ENCODE measurements at regions not wholly inside any gene's neighbourhood (a gene's known extent, or its start where the extent isn't known, plus 50 kb on each side); places are given as distances from the start of the nearest gene placed in this dataset.
"Not testable (repeated sequence)": the region's sequence is repeated elsewhere in the genome, so short reads cannot be mapped to it uniquely, and the experiment has no call there.

DNA sequence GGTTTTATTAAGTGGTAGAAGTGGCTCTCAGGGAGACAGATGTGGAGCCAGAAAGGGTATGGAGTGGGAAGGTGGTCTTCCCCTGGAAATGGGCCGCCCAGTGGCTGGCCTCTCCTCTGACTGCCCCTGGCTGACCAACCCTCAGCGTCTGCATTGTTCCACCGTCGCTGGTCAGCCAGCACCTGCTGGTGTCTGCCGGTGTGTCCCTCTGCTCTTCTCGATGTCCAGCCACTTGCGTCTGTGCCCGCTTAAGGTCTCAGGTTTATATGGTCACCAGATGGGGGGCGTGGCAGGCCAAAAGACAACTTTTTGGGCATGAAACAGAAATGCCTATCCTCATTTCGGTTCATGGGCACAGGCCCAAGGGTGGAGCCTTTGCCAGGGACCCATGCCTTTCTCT lies 1221.5 kb downstream of the JRKL start:
- no peak for DNase-seq

- DNase-seq: no peak
Observed at GRCh38 chr11:97614606-97615005, 1224.8 kb downstream of the JRKL start.

DNA sequence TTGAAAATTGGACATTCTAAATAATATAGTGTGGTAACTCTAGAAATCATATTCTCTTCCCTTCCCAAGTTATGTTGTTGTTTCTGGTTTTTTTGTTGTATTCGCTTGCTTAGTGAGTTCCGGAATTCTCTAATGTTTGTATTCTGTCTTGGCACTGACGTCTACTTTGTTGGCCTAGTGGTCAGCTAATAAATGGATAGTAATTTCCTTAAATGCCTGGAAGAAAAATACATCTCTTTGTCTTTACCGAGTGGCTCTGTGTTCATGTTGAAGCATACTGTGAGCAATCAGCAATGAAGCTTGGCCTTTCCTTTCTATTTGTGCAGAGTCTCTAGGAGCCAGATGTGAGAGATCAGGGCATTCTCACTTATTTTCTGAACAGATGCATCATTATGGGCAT lies 1225.7 kb downstream of the JRKL start:
- DNase-seq: peak; percentile 2

DNA sequence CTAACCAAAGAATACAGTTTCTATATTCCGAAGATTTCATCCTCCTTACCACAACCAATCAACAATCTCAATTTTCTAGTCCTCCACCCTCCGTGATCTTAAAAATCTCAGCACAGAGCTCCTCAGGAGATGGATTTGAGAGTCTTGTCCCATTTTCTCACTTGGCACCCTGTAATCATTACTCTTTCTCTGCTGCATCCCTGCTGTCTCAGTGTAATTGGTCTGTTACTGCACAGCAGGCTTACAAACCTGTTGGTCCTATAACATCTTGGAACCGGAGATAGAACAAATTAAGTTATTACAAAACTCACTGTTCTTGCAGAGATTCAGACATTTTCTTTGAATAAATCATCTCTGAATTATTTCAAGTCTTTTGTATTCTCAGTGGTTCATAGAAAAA lies 1227.2 kb downstream of the JRKL start:
- no peak for DNase-seq

- no peak for DNase-seq
Observed at GRCh38 chr11:97620007-97620406, 1230.2 kb downstream of the JRKL start.

- no peak for DNase-seq
Observed at GRCh38 chr11:97621282-97621681, 1231.5 kb downstream of the JRKL start.

DNA sequence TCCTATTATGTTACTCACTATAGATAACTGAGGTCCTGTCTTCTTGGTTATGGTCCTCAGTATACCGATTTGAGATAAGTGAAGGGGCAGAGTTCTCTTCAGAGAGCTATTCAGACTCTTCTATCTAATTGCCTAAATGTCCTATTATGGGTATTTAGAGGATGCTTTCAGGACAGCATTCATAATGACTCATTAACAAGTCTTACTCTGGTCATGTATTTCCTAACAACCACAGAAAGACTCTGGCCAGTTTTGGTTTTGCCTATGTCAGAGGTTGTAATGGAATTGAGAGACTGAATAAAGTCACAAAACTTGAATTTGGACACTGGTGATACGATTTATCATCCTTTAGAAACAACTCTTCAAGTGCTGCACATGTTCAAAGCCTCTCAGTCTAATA lies 1233.0 kb downstream of the JRKL start:
- no peak for DNase-seq

- DNase-seq: not testable (repeated sequence)
Observed at GRCh38 chr11:97636741-97637140, 1246.9 kb downstream of the JRKL start.

- no peak for DNase-seq
Observed at GRCh38 chr11:97637701-97638100, 1247.9 kb downstream of the JRKL start.

GRCh38 chr11:97638641-97639224 lies 1248.9 kb downstream of the JRKL start:
- DNase-seq: no peak

- no peak for DNase-seq
Observed at GRCh38 chr11:97641988-97642387, 1252.2 kb downstream of the JRKL start.

- no peak for DNase-seq
Observed at GRCh38 chr11:97645736-97646135, 1255.9 kb downstream of the JRKL start.

- DNase-seq: no peak
Observed at GRCh38 chr11:97656356-97656755, 1266.5 kb downstream of the JRKL start.

DNA sequence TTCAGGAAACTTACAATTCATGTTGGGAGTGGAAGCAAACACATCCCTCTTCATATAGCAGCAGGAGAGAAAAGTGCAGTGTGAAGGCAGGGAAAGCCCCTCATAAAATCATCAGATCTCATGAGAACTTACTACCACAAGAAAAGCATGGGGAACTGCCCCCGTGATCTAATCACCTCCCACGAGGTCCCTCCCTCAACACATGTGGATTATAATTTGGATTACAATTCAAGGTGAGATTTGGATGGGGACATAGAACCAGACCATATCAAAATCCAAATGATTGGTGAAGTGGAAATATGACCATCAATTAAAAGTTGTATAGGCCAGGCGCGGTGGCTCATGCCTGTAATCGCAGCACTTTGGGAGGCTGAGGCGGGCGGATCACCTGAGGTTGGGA lies 1268.0 kb downstream of the JRKL start:
- no peak for DNase-seq

- no peak for DNase-seq
Observed at GRCh38 chr11:97667057-97667456, 1277.2 kb downstream of the JRKL start.

- no peak for DNase-seq
Observed at GRCh38 chr11:97683733-97684132, 1293.9 kb downstream of the JRKL start.

DNA sequence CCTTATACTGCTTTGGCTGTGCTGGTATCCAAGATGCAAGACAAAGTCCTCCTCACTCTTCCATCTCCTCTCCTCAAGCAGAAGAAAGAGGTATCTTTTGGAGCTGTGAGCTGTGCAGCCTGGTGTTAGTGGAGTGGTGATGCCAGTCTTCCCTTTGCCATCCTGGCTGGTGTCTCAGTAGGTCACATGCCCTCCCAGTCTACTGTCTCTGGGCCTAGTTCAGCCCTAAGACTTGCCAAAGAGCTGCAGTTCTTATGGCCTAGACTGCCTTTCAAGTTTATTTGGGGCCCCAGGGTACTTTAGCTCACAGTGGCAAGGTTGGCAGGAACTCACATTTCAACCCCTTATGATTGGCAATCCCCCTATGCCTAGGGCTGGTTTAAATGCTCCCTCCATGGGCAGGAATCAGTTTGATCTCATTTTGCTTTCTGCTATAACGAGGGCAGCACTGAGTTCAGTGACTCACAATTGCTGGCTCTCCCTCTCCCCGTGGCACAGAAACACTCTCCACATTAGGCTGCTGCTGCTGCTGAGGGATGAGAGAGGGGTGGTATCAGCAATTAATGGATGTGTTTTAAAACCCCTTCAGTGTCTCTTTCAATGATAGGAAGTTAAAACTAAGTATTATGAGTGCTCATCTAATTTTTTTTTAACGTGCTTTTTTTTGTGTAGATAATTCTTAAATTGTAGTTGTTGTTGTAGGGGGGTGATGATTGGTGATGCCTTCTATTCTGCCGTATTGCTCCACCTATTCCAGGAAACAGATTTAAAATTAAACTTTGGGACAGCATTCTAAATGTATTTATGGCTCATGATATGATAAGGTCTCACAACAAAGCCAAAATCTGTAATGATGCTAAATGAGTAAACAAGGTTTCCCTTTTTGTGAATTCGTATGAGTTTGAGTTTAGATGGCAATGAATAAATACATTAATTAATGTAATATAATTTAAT lies 1295.0 kb downstream of the JRKL start:
- DNase-seq: no peak

GRCh38 chr11:97685695-97686094 lies 1295.9 kb downstream of the JRKL start:
- DNase-seq: no peak

GRCh38 chr11:97687111-97687510 lies 1297.3 kb downstream of the JRKL start:
- DNase-seq: no peak

DNA sequence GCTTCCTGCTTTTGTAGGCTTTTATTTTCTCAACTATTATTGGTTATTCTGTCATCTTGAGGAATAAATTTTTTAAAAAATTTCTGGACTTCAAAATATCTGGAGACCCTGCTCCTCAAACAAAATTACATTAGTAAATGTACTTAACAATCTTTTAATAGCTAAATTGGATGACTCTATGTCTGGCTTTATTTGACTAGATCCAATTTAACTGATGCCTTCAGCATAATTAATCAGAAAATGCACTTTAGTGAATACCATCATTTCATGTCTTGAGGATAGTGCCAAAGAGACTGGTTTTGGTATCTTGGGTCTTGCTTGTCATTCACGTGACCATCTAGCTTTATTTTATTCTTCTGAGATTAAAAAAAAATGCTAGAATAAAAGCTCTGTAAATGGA lies 1301.2 kb downstream of the JRKL start:
- no peak for DNase-seq

- DNase-seq: no peak
Observed at GRCh38 chr11:97702951-97703350, 1313.1 kb downstream of the JRKL start.

DNA sequence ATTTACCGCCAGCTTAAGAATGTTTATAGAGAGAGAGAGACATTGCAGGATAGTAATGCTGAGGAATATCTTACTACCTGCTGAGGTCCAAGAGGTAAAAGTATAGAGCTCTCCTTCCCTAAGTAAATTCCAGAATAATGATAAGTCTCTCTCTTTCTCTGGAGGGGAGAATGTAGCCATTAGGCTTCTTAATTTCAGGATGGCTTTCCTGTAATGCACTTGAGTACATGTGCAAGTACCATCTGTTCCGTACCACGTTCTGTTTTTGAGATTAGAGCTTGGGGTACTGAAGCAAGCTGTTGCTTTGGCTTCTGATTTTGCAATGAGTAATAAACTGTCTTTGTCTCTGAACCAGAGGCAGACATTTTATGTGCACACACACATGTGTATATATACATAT lies 1314.0 kb downstream of the JRKL start:
- no peak for DNase-seq

DNA sequence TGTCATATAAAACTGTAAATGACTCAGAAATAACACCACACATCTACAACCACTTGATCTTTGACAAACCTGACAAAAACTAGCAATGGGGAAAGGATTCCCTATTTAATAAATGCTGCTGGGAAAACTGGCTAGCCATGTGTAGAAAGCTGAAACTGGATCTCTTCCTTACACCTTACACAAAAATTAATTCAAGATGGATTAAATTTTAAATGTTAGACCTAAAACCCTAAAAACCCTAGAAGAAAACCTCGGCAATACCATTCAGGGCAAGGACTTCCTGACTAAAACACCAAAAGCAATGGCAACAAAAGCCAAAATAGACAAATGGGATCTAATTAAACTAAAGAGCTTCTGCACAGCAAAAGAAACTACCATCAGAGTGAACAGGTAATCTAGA lies 1315.3 kb upstream of the CNTN5 start:
- peak; percentile 55 for DNase-seq

GRCh38 chr11:97717922-97718321 lies 1302.8 kb upstream of the CNTN5 start:
- DNase-seq: no peak

DNA sequence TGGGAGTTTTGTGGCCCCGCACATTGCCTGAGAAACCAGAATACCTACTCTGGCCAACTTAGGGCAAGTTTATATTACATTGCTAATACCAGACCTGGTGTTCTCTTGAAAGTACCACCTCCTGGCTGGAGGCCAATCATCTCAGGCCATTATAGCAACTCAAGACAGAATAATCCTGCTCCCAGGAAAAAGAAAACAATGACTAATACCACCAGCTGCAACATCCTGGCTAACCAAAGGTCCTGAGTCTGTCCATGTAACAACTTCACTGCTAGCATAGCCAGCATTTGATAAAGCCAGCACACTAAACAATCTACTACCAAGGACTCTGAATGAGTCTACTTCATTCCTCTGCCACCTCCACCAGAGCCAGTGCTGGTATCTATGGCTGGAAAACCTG lies 1298.7 kb upstream of the CNTN5 start:
- peak; percentile 41 for DNase-seq
